Sigmoid colon (tissue), 6 donors: ENCODE measurements at regions not wholly inside any gene's neighbourhood (a gene's known extent, or its start where the extent isn't known, plus 50 kb on each side); places are given as distances from the start of the nearest gene placed in this dataset.

Source experiments
- DNase-seq: peaks from one replicate; pipeline ENCODE4 v3.0.0-alpha.2; 2019
- H3K27ac ChIP-seq, 4 donors: fragments of 200-600 bp; sonication (generic); one replicate each; pipeline ENCODE4 v1.5.1; 2016 to 2019; ENCODE audit warnings: mild to moderate bottlenecking in 1 of 4
- H3K27me3 ChIP-seq, 3 donors: fragments of 200-600 bp; sonication (generic); one replicate each; pipeline ENCODE4 v1.5.1; 2019; ENCODE audit warnings: mild to moderate bottlenecking in 1 of 3
- H3K36me3 ChIP-seq, 4 donors: fragments of 200-600 bp; sonication (generic); one replicate each; pipeline ENCODE4 v1.5.1; 2016 to 2019
- H3K4me1 ChIP-seq, 4 donors: fragments of 200-600 bp; sonication (generic); one replicate each; pipeline ENCODE4 v1.5.1; 2017 to 2019
- H3K4me3 ChIP-seq, 4 donors: fragments of 200-600 bp; sonication (generic); one replicate each; pipeline ENCODE4 v1.5.1; 2017 to 2019; ENCODE audit warnings: mild to moderate bottlenecking in 2 of 4, moderate library complexity in 1 of 4
- H3K9me3 ChIP-seq, 4 donors: fragments of 200-600 bp in 3 of 4; sonication (generic) in 3 of 4; one replicate each; pipeline versions ENCODE4 v1.5.1 to v1.6.1; 2013 to 2019
- EP300 ChIP-seq, 4 donors: sonication (generic); formaldehyde crosslinking; IDR thresholded peaks; one replicate each; pipeline ENCODE4 v1.6.1; 2017; ENCODE audit warnings: antibody characterized with exemption in 4 of 4
- POLR2A ChIP-seq, 2 donors: fragments of 450-650 bp; IDR thresholded peaks; one replicate each; pipeline ENCODE4 v1.6.1; 2016; ENCODE audit warnings: antibody characterized with exemption in 2 of 2, mild to moderate bottlenecking in 2 of 2, moderate library complexity in 2 of 2
- POLR2AphosphoS5 ChIP-seq, 4 donors: sonication (generic); formaldehyde crosslinking; IDR thresholded peaks; one replicate each; pipeline ENCODE4 v1.6.1; 2017; ENCODE audit warnings: antibody characterized with exemption in 4 of 4
- WGBS, 2 donors: extraction: QIAGEN DNeasy Blood & Tissue Kit; methylation state at CpG; one replicate each; pipeline ENCODE4 v1.1.7; 2013; 5-methylcytosine and 5-hydroxymethylcytosine counted together
- intact Hi-C: fragments of 100-400 bp; cut with DNase I; formaldehyde crosslinking; loops from one replicate; pipeline ENCODE4 v1.15.1; 2023
- TF ChIP-seq, protein P1 (sequence below), 4 experiments: fragments of 450-650 bp in 3 of 4; fragments of 200-600 bp in 1 of 4; IDR thresholded peaks; one replicate each; pipeline ENCODE4 v1.5.1; 2016 to 2019; ENCODE audit warnings: antibody characterized with exemption in 4 of 4, mild to moderate bottlenecking in 3 of 4, moderate library complexity in 2 of 4
- donor health status: healthy with polysubstance abuse.
- donor health status: healthy.

DNA sequence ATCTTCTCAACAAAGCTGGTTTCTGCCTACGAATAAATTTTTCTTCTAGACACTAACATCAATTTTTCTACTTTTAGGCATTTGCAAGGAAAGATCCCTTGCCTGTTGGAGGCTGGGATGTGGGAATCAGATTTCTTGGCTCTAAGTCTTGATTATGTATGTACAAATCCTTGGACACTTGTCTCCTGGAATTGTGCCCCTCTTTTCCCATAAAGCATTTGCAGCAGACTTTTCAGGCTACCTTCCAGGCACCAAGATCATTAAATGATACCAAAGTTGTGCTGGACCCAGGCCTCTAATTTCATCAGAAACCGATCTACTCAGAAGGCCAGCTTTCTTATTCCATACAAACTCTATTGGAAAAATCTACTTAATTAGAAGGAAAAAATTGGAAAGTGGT lies 339.5 kb upstream of the DIPK2B start:
- H3K4me3 ChIP-seq = no peak overlapping the region
- H3K9me3 ChIP-seq = no peaks in the 10 kb centered on the region
- H3K36me3 ChIP-seq = no peaks in the 10 kb centered on the region
- no peaks in the 10 kb centered on the region for H3K27me3 ChIP-seq
- no peak for DNase-seq
- no peak overlapping the region for H3K27ac ChIP-seq
- TF ChIP-seq, protein P1, sequence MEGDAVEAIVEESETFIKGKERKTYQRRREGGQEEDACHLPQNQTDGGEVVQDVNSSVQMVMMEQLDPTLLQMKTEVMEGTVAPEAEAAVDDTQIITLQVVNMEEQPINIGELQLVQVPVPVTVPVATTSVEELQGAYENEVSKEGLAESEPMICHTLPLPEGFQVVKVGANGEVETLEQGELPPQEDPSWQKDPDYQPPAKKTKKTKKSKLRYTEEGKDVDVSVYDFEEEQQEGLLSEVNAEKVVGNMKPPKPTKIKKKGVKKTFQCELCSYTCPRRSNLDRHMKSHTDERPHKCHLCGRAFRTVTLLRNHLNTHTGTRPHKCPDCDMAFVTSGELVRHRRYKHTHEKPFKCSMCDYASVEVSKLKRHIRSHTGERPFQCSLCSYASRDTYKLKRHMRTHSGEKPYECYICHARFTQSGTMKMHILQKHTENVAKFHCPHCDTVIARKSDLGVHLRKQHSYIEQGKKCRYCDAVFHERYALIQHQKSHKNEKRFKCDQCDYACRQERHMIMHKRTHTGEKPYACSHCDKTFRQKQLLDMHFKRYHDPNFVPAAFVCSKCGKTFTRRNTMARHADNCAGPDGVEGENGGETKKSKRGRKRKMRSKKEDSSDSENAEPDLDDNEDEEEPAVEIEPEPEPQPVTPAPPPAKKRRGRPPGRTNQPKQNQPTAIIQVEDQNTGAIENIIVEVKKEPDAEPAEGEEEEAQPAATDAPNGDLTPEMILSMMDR (IDR thresholded peaks at IDR 0.05) = no peak
- TF ChIP-seq POLR2AphosphoS5 (IDR thresholded peaks at IDR 0.05) = no peak
- TF ChIP-seq POLR2A (IDR thresholded peaks at IDR 0.05) = no peak
- no peak for TF ChIP-seq EP300 (IDR thresholded peaks at IDR 0.05)
- intact Hi-C loops = no loop called here
- no peaks in the 10 kb centered on the region for H3K4me1 ChIP-seq
- WGBS, 2 donors = 69 to 89% methylated on average over 2 of the region's 2 CpGs

DNA sequence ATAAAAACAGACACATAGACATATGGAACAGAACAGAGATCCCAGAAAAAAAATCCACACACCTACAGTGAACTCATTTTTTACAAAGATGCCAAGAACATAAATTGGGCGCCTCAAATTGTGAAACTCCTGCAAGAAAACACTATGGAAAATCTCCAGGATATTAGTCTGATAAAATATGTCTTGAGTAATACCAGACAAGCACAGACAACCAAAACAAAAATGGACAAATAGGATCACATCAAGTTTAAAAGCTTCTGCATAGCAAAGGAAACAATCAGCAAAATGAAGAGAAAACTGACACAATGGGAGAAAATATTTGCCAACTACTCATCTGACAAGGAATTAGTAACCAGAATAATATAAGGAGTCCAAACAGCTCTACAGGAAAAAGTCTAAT lies 337.3 kb upstream of the DIPK2B start:
- no peak overlapping the region for H3K27ac ChIP-seq
- no peaks in the 10 kb centered on the region for H3K4me1 ChIP-seq
- intact Hi-C loops = no loop called here
- no peak for DNase-seq
- TF ChIP-seq POLR2AphosphoS5 (IDR thresholded peaks at IDR 0.05) (no peak), POLR2A (IDR thresholded peaks at IDR 0.05) (no peak), EP300 (IDR thresholded peaks at IDR 0.05) (no peak)
- TF ChIP-seq, protein P1 (IDR thresholded peaks at IDR 0.05) = no peak
- H3K4me3 ChIP-seq = no peak overlapping the region
- 91 to 95% methylated on average over 1 of the region's 1 CpG for WGBS, 2 donors
- no peaks in the 10 kb centered on the region for H3K9me3 ChIP-seq
- no peaks in the 10 kb centered on the region for H3K27me3 ChIP-seq
- no peaks in the 10 kb centered on the region for H3K36me3 ChIP-seq

DNA sequence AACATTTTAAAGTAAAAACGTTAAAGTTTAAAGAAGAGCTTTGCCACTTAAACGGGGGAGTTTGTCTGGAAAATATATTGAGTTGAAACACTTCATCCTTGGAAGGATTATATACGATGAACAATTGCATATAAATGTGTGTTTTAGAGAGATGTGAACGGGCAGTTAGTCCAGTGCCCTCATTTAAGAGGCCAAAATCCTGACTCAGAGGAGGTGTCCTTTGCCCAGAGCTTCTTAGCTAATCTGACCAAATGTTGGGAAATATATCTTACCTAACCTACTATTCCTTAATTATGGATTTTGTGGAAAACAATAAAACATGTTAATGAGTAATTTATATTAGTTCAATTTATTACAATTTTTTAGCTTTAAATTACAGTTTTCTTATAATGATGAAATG lies 327.2 kb upstream of the DIPK2B start:
- no peaks in the 10 kb centered on the region for H3K27me3 ChIP-seq
- TF ChIP-seq EP300 (IDR thresholded peaks at IDR 0.05) (no peak), POLR2AphosphoS5 (IDR thresholded peaks at IDR 0.05) (no peak), POLR2A (IDR thresholded peaks at IDR 0.05) (no peak)
- TF ChIP-seq, protein P1 (IDR thresholded peaks at IDR 0.05) = no peak
- H3K36me3 ChIP-seq = no peaks in the 10 kb centered on the region
- intact Hi-C loops = no loop called here
- WGBS, 2 donors = 87 to 88% methylated on average over 4 of the region's 4 CpGs
- DNase-seq = no peak
- no peak overlapping the region for H3K4me3 ChIP-seq
- no peaks in the 10 kb centered on the region for H3K4me1 ChIP-seq
- H3K9me3 ChIP-seq = no peaks in the 10 kb centered on the region
- no peak overlapping the region for H3K27ac ChIP-seq

DNA sequence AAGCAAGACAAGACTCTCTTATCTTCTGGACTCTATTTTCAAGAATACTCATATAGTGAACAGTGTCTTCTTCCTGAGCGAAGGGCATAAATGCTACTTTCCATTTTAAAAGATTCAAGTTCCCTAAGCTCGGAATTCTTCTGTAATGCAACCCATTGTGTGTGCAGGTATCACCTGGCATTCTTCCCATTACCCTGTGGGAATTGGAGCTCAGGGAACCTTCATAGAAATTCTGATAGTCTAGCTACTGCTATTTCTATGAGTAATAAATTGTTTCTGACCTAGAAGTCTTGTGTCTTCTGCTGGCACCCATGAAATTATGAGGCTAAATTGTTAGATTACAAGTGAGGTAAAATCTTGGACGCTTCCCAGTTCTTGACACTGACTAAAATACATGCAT lies 324.1 kb upstream of the DIPK2B start:
- WGBS, 2 donors = 95 to 98% methylated on average over 3 of the region's 3 CpGs
- Histone ChIP-seq H3K27ac (no peak overlapping the region), H3K9me3 (no peaks in the 10 kb centered on the region), H3K36me3 (no peaks in the 10 kb centered on the region), H3K27me3 (no peaks in the 10 kb centered on the region), H3K4me3 (no peak overlapping the region), H3K4me1 (no peaks in the 10 kb centered on the region)
- intact Hi-C loops = no loop called here
- no peak for DNase-seq
- TF ChIP-seq EP300 (IDR thresholded peaks at IDR 0.05) = no peak

DNA sequence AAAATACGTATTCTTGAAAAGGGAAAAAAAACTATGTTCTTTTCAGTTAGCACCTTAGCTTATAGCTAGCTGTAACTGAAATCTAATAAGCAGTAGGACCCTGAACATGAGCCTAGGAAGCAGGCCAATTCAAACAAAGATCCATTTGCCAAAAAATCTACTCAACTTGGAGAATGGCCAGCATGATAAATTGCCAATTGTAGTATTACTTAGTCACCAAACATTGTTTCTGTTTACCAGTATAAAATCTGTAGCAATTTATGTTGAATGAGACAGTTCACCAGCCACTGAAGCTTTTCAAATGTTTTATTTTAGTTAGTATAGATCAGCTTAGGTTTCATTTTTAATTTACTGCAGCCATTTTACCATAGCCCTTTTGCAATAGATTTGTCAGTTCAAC lies 323.6 kb upstream of the DIPK2B start:
- TF ChIP-seq, protein P1 (IDR thresholded peaks at IDR 0.05) = no peak
- TF ChIP-seq EP300 (IDR thresholded peaks at IDR 0.05) (no peak), POLR2AphosphoS5 (IDR thresholded peaks at IDR 0.05) (no peak), POLR2A (IDR thresholded peaks at IDR 0.05) (no peak)
- DNase-seq = no peak
- Histone ChIP-seq H3K4me1 (no peaks in the 10 kb centered on the region), H3K4me3 (no peak overlapping the region), H3K27ac (no peak overlapping the region), H3K9me3 (no peaks in the 10 kb centered on the region), H3K27me3 (no peaks in the 10 kb centered on the region), H3K36me3 (no peaks in the 10 kb centered on the region)
- intact Hi-C loops = no loop called here
- 88 to 97% methylated on average over 1 of the region's 1 CpG for WGBS, 2 donors
